Colonic mucosa (tissue), 4 donors: ENCODE measurements at regions not wholly inside any gene's neighbourhood (a gene's known extent, or its start where the extent isn't known, plus 50 kb on each side); places are given as distances from the start of the nearest gene placed in this dataset.

Experiments
- DNase-seq: peaks from one replicate; pipeline ENCODE4 v3.0.0-alpha.2; 2020
- H3K27ac ChIP-seq: fragments of 200-600 bp; one replicate; pipeline ENCODE4 v1.8.0; 2021
- H3K27me3 ChIP-seq: fragments of 200-600 bp; one replicate; pipeline ENCODE4 v1.8.0; 2021
- H3K36me3 ChIP-seq: fragments of 200-600 bp; one replicate; pipeline ENCODE4 v1.8.0; 2021
- H3K4me1 ChIP-seq: fragments of 200-600 bp; one replicate; pipeline ENCODE4 v1.8.0; 2021; ENCODE audit warnings: mild to moderate bottlenecking
- H3K4me3 ChIP-seq: fragments of 200-600 bp; one replicate; pipeline ENCODE4 v1.8.0; 2021
- H3K9ac ChIP-seq, 2 donors: one replicate each; pipeline ENCODE4 v1.7.0; 2013; ENCODE audit warnings: control low read depth in 2 of 2, low read depth in 2 of 2, low read length in 2 of 2
- H3K9me3 ChIP-seq: fragments of 200-600 bp; one replicate; pipeline ENCODE4 v1.8.0; 2021
- intact Hi-C: fragments of 100-400 bp; cut with DNase I; formaldehyde crosslinking; loops from one replicate; pipeline ENCODE4 v1.14.1; 2022
- TF ChIP-seq, protein P1 (sequence below): fragments of 200-600 bp; IDR thresholded peaks from one replicate; pipeline ENCODE4 v1.8.0; 2022; ENCODE audit warnings: antibody characterized with exemption, mild to moderate bottlenecking
- donor health status: healthy.
- donor health status: DM: no; HTN: no; CAD: no.
- donor health status: DM: no; HTN: no; CAD: no.

- TF ChIP-seq, protein P1, sequence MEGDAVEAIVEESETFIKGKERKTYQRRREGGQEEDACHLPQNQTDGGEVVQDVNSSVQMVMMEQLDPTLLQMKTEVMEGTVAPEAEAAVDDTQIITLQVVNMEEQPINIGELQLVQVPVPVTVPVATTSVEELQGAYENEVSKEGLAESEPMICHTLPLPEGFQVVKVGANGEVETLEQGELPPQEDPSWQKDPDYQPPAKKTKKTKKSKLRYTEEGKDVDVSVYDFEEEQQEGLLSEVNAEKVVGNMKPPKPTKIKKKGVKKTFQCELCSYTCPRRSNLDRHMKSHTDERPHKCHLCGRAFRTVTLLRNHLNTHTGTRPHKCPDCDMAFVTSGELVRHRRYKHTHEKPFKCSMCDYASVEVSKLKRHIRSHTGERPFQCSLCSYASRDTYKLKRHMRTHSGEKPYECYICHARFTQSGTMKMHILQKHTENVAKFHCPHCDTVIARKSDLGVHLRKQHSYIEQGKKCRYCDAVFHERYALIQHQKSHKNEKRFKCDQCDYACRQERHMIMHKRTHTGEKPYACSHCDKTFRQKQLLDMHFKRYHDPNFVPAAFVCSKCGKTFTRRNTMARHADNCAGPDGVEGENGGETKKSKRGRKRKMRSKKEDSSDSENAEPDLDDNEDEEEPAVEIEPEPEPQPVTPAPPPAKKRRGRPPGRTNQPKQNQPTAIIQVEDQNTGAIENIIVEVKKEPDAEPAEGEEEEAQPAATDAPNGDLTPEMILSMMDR: no peak
- DNase-seq: no peak
- Histone ChIP-seq H3K4me1 (no peaks in the 10 kb centered on the region), H3K9me3 (no peaks in the 10 kb centered on the region), H3K4me3 (no peak overlapping the region), H3K9ac (no peak overlapping the region), H3K27me3 (no peaks in the 10 kb centered on the region), H3K36me3 (no peaks in the 10 kb centered on the region), H3K27ac (no peak overlapping the region)
- intact Hi-C loops: no loop called here
Observed at GRCh38 chr2:51718881-51719280, 686.9 kb upstream of the NRXN1 start.

DNA sequence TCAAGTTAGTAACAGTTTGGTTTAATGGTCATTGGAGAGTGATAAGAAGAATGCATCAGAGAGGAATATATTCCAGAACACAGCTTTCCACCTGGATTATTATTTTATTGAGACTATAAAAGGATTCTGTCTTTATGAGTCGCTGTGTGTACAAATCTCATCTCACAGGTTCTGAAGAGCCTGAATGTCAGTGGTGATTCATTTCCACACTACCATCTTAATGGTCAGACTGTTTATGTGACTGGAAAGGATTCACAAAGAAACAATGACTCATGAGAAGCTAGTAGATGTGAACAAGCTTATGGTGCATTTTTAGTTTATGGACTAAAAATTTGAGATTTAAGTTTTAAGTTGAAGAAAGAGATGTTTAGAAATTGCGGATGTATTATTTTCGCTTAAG lies 685.4 kb upstream of the NRXN1 start:
- no peak overlapping the region for H3K9ac ChIP-seq
- no peak overlapping the region for H3K27ac ChIP-seq
- no peak for DNase-seq
- H3K36me3 ChIP-seq: no peaks in the 10 kb centered on the region
- no peaks in the 10 kb centered on the region for H3K4me1 ChIP-seq
- no peak overlapping the region for H3K4me3 ChIP-seq
- H3K27me3 ChIP-seq: no peaks in the 10 kb centered on the region
- H3K9me3 ChIP-seq: no peaks in the 10 kb centered on the region
- intact Hi-C loops: no loop called here
- TF ChIP-seq, protein P1: no peak

- intact Hi-C loops: no loop called here
- H3K9ac ChIP-seq: no peak overlapping the region
- no peaks in the 10 kb centered on the region for H3K4me1 ChIP-seq
- no peaks in the 10 kb centered on the region for H3K36me3 ChIP-seq
- H3K4me3 ChIP-seq: no peak overlapping the region
- no peaks in the 10 kb centered on the region for H3K27me3 ChIP-seq
- H3K9me3 ChIP-seq: no peaks in the 10 kb centered on the region
- no peak overlapping the region for H3K27ac ChIP-seq
- no peak for DNase-seq
- TF ChIP-seq, protein P1: no peak
Observed at GRCh38 chr2:51711766-51712165, 679.8 kb upstream of the NRXN1 start.

GRCh38 chr2:51710222-51710621 lies 678.3 kb upstream of the NRXN1 start:
- TF ChIP-seq, protein P1: no peak

GRCh38 chr2:51707625-51708024 lies 675.7 kb upstream of the NRXN1 start:
- Histone ChIP-seq H3K27ac (no peak overlapping the region), H3K4me1 (no peaks in the 10 kb centered on the region), H3K4me3 (no peak overlapping the region), H3K9ac (no peak overlapping the region), H3K36me3 (no peaks in the 10 kb centered on the region), H3K27me3 (no peaks in the 10 kb centered on the region), H3K9me3 (no peaks in the 10 kb centered on the region)
- DNase-seq: no peak
- intact Hi-C loops: no loop called here
- TF ChIP-seq, protein P1: no peak

More at GRCh38 chr2:51710222-51710621, 678.3 kb upstream of the NRXN1 start:
- DNase-seq: peak; percentile 23
- Histone ChIP-seq H3K9ac (no peak overlapping the region), H3K36me3 (no peaks in the 10 kb centered on the region), H3K4me1 (no peaks in the 10 kb centered on the region), H3K9me3 (no peaks in the 10 kb centered on the region), H3K27ac (no peak overlapping the region), H3K27me3 (no peaks in the 10 kb centered on the region), H3K4me3 (no peak overlapping the region)
- intact Hi-C loops: no loop called here

GRCh38 chr2:51706220-51706619 lies 674.3 kb upstream of the NRXN1 start:
- no peak overlapping the region for H3K9ac ChIP-seq
- intact Hi-C loops: no loop called here
- no peaks in the 10 kb centered on the region for H3K9me3 ChIP-seq
- no peaks in the 10 kb centered on the region for H3K4me1 ChIP-seq
- TF ChIP-seq, protein P1: no peak
- no peak for DNase-seq
- no peaks in the 10 kb centered on the region for H3K36me3 ChIP-seq
- H3K4me3 ChIP-seq: no peak overlapping the region
- H3K27ac ChIP-seq: no peak overlapping the region
- no peaks in the 10 kb centered on the region for H3K27me3 ChIP-seq
